SK-N-MC (cell line): ENCODE measurements at regions not wholly inside any gene's neighbourhood (a gene's known extent, or its start where the extent isn't known, plus 50 kb on each side); places are given as distances from the start of the nearest gene placed in this dataset.

Experiments
- EZH2 ChIP-seq: fragments of 200-600 bp; sonication (generic); IDR thresholded peaks from one replicate; pipeline ENCODE4 v1.6.1; 2017; ENCODE audit warnings: antibody characterized with exemption
- FOXP2 ChIP-seq: optimal IDR thresholded peaks from 2 replicates; pipeline ENCODE3; 2011; ENCODE audit warnings: mild to moderate bottlenecking, moderate library complexity; ENCODE audit not compliant: insufficient read depth; ENCODE audit errors: extremely low read length, control extremely low read depth
- POLR2AphosphoS5 ChIP-seq: IDR thresholded peaks from 2 replicates; pipeline ENCODE4 v1.6.1; 2012; ENCODE audit warnings: mild to moderate bottlenecking, low read depth, low read length, borderline replicate concordance

DNA sequence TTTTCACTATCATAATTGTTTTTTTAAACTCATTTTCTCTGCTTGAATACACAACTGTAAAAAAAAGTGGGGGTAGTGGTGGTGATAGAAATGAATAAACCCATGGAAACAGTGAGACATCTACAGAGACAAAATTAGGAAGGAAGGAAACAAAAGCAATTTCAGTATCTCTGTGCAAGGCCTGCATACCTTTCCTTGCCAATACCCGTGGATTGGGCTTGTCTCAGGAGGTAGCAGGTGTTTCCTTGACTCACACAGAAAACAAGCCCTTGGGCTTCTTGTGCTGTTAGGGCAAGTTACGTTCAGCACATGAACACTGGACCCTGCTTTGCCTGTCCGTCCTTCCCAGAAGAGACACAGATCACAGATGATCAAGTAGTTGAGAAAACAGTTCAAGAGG is 372.2 kb downstream of the ZSWIM6 start:
- TF ChIP-seq FOXP2, result no peak
- no peak for TF ChIP-seq POLR2AphosphoS5
- no peak for TF ChIP-seq EZH2
